ENCODE measurements at regions not wholly inside any gene's neighbourhood (a gene's known extent, or its start where the extent isn't known, plus 50 kb on each side); places are given as distances from the start of the nearest gene placed in this dataset.

- no peak for TF ChIP-seq POLR2AphosphoS5 (IDR thresholded peaks at IDR 0.05; ENCODE audit: low read depth, low read length)
- no peak for TF ChIP-seq TAF1 (IDR thresholded peaks at IDR 0.05; ENCODE audit: borderline replicate concordance, insufficient read depth, low read length)
Measured at GRCh38 chr1:30173560-30173959, 549.8 kb downstream of the MATN1 start.

All from PFSK-1 (cell line).